Mesothelial cell of epicardium (in vitro differentiated cells): ENCODE measurements at regions not wholly inside any gene's neighbourhood (a gene's known extent, or its start where the extent isn't known, plus 50 kb on each side); places are given as distances from the start of the nearest gene placed in this dataset.

Experiments used
- DNase-seq, 2 experiments: peaks; one replicate each; pipeline ENCODE4 v3.0.0; 2021; ENCODE audit warnings: low spot score in 2 of 2; ENCODE audit not compliant: unreplicated experiment in 2 of 2
- H3K27ac Mint-ChIP-seq: 2 replicates; pipeline ENCODE4 v1.8.0; 2021; ENCODE audit warnings: mixed read lengths
- H3K27me3 Mint-ChIP-seq: 2 replicates; pipeline ENCODE4 v1.8.0; 2021; ENCODE audit warnings: low read depth, mixed read lengths
- H3K36me3 Mint-ChIP-seq: 2 replicates; pipeline ENCODE4 v1.8.0; 2021; ENCODE audit warnings: mixed read lengths
- H3K4me1 Mint-ChIP-seq: 2 replicates; pipeline ENCODE4 v1.8.0; 2021; ENCODE audit warnings: mixed read lengths
- H3K4me3 Mint-ChIP-seq: 2 replicates; pipeline ENCODE4 v1.8.0; 2021; ENCODE audit warnings: mild to moderate bottlenecking, moderate library complexity, mixed read lengths
- H3K9me3 Mint-ChIP-seq: 2 replicates; pipeline ENCODE4 v1.8.0; 2021; ENCODE audit warnings: mixed read lengths
- TF ChIP-seq, protein P1 (sequence below): fragments of 200-600 bp; sonication (generic); IDR thresholded peaks from one replicate; pipeline ENCODE4 v1.5.0; 2021; ENCODE audit warnings: antibody characterized with exemption; ENCODE audit not compliant: unreplicated experiment

- Mint-ChIP-seq H3K4me1 (no peaks in the 10 kb centered on the region), H3K27ac (no peak overlapping the region), H3K4me3 (no peak overlapping the region), H3K36me3 (no peaks in the 10 kb centered on the region), H3K27me3 (peaks cover 8% of the 10 kb centered on the region), H3K9me3 (no peaks in the 10 kb centered on the region)
- TF ChIP-seq, protein P1, sequence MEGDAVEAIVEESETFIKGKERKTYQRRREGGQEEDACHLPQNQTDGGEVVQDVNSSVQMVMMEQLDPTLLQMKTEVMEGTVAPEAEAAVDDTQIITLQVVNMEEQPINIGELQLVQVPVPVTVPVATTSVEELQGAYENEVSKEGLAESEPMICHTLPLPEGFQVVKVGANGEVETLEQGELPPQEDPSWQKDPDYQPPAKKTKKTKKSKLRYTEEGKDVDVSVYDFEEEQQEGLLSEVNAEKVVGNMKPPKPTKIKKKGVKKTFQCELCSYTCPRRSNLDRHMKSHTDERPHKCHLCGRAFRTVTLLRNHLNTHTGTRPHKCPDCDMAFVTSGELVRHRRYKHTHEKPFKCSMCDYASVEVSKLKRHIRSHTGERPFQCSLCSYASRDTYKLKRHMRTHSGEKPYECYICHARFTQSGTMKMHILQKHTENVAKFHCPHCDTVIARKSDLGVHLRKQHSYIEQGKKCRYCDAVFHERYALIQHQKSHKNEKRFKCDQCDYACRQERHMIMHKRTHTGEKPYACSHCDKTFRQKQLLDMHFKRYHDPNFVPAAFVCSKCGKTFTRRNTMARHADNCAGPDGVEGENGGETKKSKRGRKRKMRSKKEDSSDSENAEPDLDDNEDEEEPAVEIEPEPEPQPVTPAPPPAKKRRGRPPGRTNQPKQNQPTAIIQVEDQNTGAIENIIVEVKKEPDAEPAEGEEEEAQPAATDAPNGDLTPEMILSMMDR, result no peak
- DNase-seq, result no peak
Observed at GRCh38 chr6:48904809-48905208, 558.2 kb downstream of the MMUT start.

DNA sequence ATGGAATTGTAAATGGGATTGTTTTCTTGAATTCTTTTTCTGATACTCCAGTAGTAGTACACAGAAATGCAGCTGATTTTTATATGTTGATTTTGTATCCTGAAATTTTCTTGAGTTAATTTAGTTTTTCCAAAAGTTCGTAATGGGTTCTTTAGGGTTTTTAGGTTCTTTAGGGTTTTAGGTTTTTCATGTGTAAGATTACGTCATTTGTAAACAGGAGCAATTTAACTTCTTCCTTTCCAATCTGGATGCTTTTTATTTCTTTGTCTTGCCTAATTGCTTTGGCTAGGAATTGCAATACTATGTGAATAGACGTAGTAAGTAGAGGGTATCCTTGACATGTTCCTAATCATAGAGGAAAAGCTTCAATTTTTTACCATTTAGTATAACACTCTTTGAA, 568.6 kb downstream of the MMUT start:
- Mint-ChIP-seq H3K4me1 (no peaks in the 10 kb centered on the region), H3K4me3 (no peak overlapping the region), H3K9me3 (peaks cover 5% of the 10 kb centered on the region), H3K36me3 (no peaks in the 10 kb centered on the region), H3K27me3 (peaks cover 7% of the 10 kb centered on the region), H3K27ac (no peak overlapping the region)
- TF ChIP-seq, protein P1, result no peak
- no peak for DNase-seq

DNA sequence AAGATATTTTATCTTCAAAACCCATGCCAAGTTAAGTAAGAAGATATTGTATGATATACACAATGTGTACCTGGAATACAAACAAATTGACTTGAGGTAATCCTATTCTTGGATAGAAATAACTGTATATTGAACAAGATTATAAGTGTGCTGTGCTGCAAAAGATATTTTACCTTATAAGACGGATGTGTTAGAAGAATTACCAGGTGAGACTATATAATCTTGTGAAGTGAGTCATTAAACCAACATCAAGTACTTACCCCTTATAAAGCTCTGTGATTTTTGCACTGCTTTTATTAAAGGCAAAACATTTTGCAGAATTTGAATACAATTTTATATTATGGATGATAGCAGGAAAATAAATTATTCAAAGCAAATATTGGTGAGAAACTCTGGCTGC, 570.0 kb downstream of the MMUT start:
- Mint-ChIP-seq H3K9me3 (peaks cover 5% of the 10 kb centered on the region), H3K27me3 (peaks cover 7% of the 10 kb centered on the region), H3K4me1 (no peaks in the 10 kb centered on the region), H3K4me3 (no peak overlapping the region), H3K36me3 (no peaks in the 10 kb centered on the region), H3K27ac (no peak overlapping the region)
- no peak for DNase-seq
- TF ChIP-seq, protein P1, result no peak

GRCh38 chr6:48891308-48891707, 571.7 kb downstream of the MMUT start:
- TF ChIP-seq, protein P1, result no peak
- peaks cover 5% of the 10 kb centered on the region for H3K9me3 Mint-ChIP-seq
- no peaks in the 10 kb centered on the region for H3K4me1 Mint-ChIP-seq
- H3K27ac Mint-ChIP-seq, result no peak overlapping the region
- no peak for DNase-seq
- H3K4me3 Mint-ChIP-seq, result no peak overlapping the region
- H3K36me3 Mint-ChIP-seq, result no peaks in the 10 kb centered on the region
- peaks cover 3% of the 10 kb centered on the region for H3K27me3 Mint-ChIP-seq

GRCh38 chr6:48889429-48889828, 573.6 kb downstream of the MMUT start:
- Mint-ChIP-seq H3K4me3 (no peak overlapping the region), H3K27me3 (peaks cover under 1% of the 10 kb centered on the region), H3K27ac (no peak overlapping the region), H3K36me3 (no peaks in the 10 kb centered on the region), H3K4me1 (no peaks in the 10 kb centered on the region), H3K9me3 (peaks cover 2% of the 10 kb centered on the region)
- TF ChIP-seq, protein P1, result no peak
- DNase-seq, result no peak

- Mint-ChIP-seq H3K9me3 (peaks cover 8% of the 10 kb centered on the region), H3K27ac (no peak overlapping the region), H3K4me1 (no peaks in the 10 kb centered on the region), H3K27me3 (no peaks in the 10 kb centered on the region), H3K4me3 (no peak overlapping the region), H3K36me3 (no peaks in the 10 kb centered on the region)
- TF ChIP-seq, protein P1, result no peak
- DNase-seq, result no peak
Observed at GRCh38 chr6:48883116-48883515, 579.9 kb downstream of the MMUT start.
